ENCODE measurements at regions not wholly inside any gene's neighbourhood (a gene's known extent, or its start where the extent isn't known, plus 50 kb on each side); places are given as distances from the start of the nearest gene placed in this dataset.
A peak's percentile ranks its signal among the peaks of the same experiment; 100 is the strongest.

DNA sequence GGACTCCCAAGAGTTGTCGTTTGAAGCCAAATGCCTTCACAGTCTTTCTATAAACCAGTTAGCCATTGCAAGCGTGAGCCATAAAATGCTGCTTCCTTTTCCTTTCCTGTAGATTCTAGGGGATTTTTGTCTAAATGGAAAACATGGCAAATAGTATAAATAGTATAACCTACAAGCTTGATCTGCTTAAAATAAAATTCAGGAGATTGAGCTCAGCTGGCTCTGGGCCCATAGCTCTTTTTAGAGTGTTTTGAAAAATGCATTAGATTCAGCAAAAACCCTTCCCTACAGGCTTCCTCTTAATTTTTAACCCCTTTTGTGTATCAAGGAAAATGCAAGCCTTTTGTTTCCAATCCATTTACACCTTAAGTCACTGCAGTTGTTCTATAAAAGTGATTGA, 190.1 kb upstream of the GDF10 start:
- H2AFZ ChIP-seq (ENCODE audit: control insufficient read depth, low read length): no peak overlapping the region
- H3K4me2 ChIP-seq (ENCODE audit: control insufficient read depth, extremely low read depth, insufficient read depth, low read depth, low read length): no peak overlapping the region
- no peaks in the 10 kb centered on the region for H3K9me3 ChIP-seq (ENCODE audit: control insufficient read depth, low read depth, low read length)
- DNase-seq (ENCODE audit: low read depth, low spot score): no peak
- no peak overlapping the region for H3K9ac ChIP-seq (ENCODE audit: control insufficient read depth, extremely low read depth, insufficient read depth, low read length)
- dilution Hi-C loops (cut with MboI; ENCODE audit: extremely low pct_ligation_motif_present, low sequenced_read_pairs): no loop called here
- no peak for TF ChIP-seq CTCF (optimal IDR thresholded peaks at IDR 0.05 in 1 of 3, IDR thresholded peaks at IDR 0.05 in 1 of 3, conservative IDR thresholded peaks at IDR 0.05 in 1 of 3; ENCODE audit: extremely low read depth in 1 of 3, insufficient read depth in 2 of 3, low read length in 3 of 3)
- TF ChIP-seq EZH2 (IDR thresholded peaks at IDR 0.05; ENCODE audit: low read length): no peak
- H3K4me3 ChIP-seq (ENCODE audit: control insufficient read depth in 2 of 3, extremely low read depth in 1 of 3, insufficient read depth in 2 of 3, low read depth in 1 of 3, low read length in 3 of 3): no peak overlapping the region
- H3K27ac ChIP-seq (ENCODE audit: control insufficient read depth, insufficient read depth, low read length): no peak overlapping the region
- H3K27me3 ChIP-seq (ENCODE audit: control insufficient read depth, extremely low read depth, insufficient read depth, low read length): peaks cover 9% of the 10 kb centered on the region
- H3K79me2 ChIP-seq (ENCODE audit: control insufficient read depth, insufficient read depth, low read length): no peaks in the 10 kb centered on the region
- no peaks in the 10 kb centered on the region for H4K20me1 ChIP-seq (ENCODE audit: control insufficient read depth, extremely low read depth, insufficient read depth, low read length)
- FAIRE-seq: no peak
- H3K4me1 ChIP-seq (ENCODE audit: control insufficient read depth, extremely low read depth, insufficient read depth, low read length): no peaks in the 10 kb centered on the region
- no peaks in the 10 kb centered on the region for H3K36me3 ChIP-seq (ENCODE audit: control insufficient read depth in 2 of 2, extremely low read depth in 1 of 2, insufficient read depth in 2 of 2, low read length in 2 of 2)
- no peaks in the 10 kb centered on the region for H3K9me1 ChIP-seq (ENCODE audit: control insufficient read depth, extremely low read depth, insufficient read depth, low read length)

DNA sequence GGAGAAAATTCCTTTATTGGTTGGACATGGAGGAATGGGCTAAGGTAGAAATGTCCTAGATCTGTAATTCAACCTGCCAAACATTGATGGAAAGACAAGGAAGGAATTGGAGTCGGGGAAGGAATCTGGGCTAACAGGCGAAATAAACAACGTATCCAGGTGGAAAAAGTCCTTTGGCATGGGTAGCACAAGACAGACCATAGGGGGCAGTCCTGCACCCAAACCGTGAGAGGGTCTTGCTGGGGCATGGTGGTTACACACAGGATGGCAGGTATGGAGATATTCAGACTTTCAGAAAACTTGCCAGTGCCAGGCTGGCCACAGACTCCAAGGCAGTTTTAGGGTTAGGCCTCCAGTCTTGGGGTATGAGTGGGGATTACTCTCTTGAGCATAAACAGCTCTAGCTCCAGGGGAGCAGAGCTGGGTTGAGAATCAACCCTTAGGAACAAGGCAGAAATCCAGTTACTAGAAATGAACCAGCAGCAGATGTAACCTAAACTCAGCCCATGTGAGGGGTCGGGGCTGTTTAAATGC, 188.6 kb upstream of the GDF10 start:
- Histone ChIP-seq H3K79me2 (ENCODE audit: control insufficient read depth, insufficient read depth, low read length) (no peaks in the 10 kb centered on the region), H3K9ac (ENCODE audit: control insufficient read depth, extremely low read depth, insufficient read depth, low read length) (no peak overlapping the region), H3K27ac (ENCODE audit: control insufficient read depth, insufficient read depth, low read length) (no peak overlapping the region), H3K9me1 (ENCODE audit: control insufficient read depth, extremely low read depth, insufficient read depth, low read length) (no peaks in the 10 kb centered on the region), H4K20me1 (ENCODE audit: control insufficient read depth, extremely low read depth, insufficient read depth, low read length) (no peaks in the 10 kb centered on the region), H3K4me2 (ENCODE audit: control insufficient read depth, extremely low read depth, insufficient read depth, low read depth, low read length) (no peak overlapping the region), H3K9me3 (ENCODE audit: control insufficient read depth, low read depth, low read length) (no peaks in the 10 kb centered on the region), H3K4me3 (ENCODE audit: control insufficient read depth in 2 of 3, extremely low read depth in 1 of 3, insufficient read depth in 2 of 3, low read depth in 1 of 3, low read length in 3 of 3) (no peak overlapping the region), H2AFZ (ENCODE audit: control insufficient read depth, low read length) (no peak overlapping the region), H3K36me3 (ENCODE audit: control insufficient read depth in 2 of 2, extremely low read depth in 1 of 2, insufficient read depth in 2 of 2, low read length in 2 of 2) (no peaks in the 10 kb centered on the region), H3K4me1 (ENCODE audit: control insufficient read depth, extremely low read depth, insufficient read depth, low read length) (no peaks in the 10 kb centered on the region), H3K27me3 (ENCODE audit: control insufficient read depth, extremely low read depth, insufficient read depth, low read length) (peaks cover 9% of the 10 kb centered on the region)
- FAIRE-seq (no peak), DNase-seq (ENCODE audit: low read depth, low spot score) (no peak)
- dilution Hi-C loops (cut with MboI; ENCODE audit: extremely low pct_ligation_motif_present, low sequenced_read_pairs): no loop called here
- TF ChIP-seq CTCF (optimal IDR thresholded peaks at IDR 0.05 in 1 of 3, IDR thresholded peaks at IDR 0.05 in 1 of 3, conservative IDR thresholded peaks at IDR 0.05 in 1 of 3; ENCODE audit: extremely low read depth in 1 of 3, insufficient read depth in 2 of 3, low read length in 3 of 3): peak in 2 of 3 experiments; percentile 10 to 26
- TF ChIP-seq EZH2 (IDR thresholded peaks at IDR 0.05; ENCODE audit: low read length): no peak
